ENCODE measurements at regions not wholly inside any gene's neighbourhood (a gene's known extent, or its start where the extent isn't known, plus 50 kb on each side); places are given as distances from the start of the nearest gene placed in this dataset.

DNA sequence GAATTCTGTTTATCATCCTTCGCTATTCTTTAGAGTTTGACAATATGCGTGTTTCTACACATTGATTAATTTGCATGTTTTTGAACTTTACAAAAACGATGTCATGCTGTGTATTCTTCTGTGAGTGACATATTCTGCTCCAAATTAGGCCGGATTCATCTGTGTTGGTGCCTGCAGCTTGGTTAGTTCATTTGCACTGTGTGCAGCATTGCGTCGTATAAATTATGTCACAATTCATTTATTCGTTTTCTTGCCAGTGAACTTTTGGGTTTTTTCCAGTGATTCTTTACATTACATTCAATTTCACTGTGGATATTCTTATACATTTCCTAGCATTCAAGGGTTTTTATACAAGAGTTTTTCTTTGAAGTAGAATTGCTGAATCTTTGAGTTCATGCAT lies 118.3 kb downstream of the KCNF1 start:
- TF ChIP-seq, protein P1, sequence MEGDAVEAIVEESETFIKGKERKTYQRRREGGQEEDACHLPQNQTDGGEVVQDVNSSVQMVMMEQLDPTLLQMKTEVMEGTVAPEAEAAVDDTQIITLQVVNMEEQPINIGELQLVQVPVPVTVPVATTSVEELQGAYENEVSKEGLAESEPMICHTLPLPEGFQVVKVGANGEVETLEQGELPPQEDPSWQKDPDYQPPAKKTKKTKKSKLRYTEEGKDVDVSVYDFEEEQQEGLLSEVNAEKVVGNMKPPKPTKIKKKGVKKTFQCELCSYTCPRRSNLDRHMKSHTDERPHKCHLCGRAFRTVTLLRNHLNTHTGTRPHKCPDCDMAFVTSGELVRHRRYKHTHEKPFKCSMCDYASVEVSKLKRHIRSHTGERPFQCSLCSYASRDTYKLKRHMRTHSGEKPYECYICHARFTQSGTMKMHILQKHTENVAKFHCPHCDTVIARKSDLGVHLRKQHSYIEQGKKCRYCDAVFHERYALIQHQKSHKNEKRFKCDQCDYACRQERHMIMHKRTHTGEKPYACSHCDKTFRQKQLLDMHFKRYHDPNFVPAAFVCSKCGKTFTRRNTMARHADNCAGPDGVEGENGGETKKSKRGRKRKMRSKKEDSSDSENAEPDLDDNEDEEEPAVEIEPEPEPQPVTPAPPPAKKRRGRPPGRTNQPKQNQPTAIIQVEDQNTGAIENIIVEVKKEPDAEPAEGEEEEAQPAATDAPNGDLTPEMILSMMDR (IDR thresholded peaks at IDR 0.05) = no peak
- no peak for TF ChIP-seq POLR2A (IDR thresholded peaks at IDR 0.05)
